ENCODE measurements at regions not wholly inside any gene's neighbourhood (a gene's known extent, or its start where the extent isn't known, plus 50 kb on each side); places are given as distances from the start of the nearest gene placed in this dataset.

DNA sequence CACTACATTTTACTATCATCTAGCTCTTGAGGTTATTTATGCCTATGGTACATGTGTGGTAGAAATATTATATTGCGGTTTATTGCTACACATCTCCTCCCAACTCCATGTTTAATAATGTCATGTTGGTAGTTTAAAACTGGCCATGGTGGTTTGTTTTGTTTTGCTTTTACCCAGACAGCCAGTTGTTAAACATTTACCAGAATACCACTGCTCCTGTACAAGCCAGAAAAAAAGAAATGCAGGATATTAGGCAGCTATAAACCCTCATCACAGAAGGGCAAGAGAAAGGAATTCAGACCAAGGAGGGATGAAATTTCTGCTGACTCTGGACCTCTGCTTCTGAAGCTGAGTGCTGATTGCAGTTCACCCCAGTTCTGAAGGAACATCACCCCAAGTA lies 451.8 kb upstream of the IL12A start:
- intact Hi-C loops (cut with DNase I): no loop called here
- Histone ChIP-seq H3K9me3 (replicated peaks in 1 of 3) (no peaks in the 10 kb centered on the region), H3K27ac (no peak overlapping the region), H3K36me3 (replicated peaks in 1 of 2) (no peaks in the 10 kb centered on the region), H3K4me3 (no peak overlapping the region), H3K27me3 (no peaks in the 10 kb centered on the region), H3K4me1 (replicated peaks in 1 of 2) (no peaks in the 10 kb centered on the region)
- WGBS, 4 donors: 93 to 97% (median 97%) methylated on average over 1 of the region's 1 CpG
- TF ChIP-seq, protein P1, sequence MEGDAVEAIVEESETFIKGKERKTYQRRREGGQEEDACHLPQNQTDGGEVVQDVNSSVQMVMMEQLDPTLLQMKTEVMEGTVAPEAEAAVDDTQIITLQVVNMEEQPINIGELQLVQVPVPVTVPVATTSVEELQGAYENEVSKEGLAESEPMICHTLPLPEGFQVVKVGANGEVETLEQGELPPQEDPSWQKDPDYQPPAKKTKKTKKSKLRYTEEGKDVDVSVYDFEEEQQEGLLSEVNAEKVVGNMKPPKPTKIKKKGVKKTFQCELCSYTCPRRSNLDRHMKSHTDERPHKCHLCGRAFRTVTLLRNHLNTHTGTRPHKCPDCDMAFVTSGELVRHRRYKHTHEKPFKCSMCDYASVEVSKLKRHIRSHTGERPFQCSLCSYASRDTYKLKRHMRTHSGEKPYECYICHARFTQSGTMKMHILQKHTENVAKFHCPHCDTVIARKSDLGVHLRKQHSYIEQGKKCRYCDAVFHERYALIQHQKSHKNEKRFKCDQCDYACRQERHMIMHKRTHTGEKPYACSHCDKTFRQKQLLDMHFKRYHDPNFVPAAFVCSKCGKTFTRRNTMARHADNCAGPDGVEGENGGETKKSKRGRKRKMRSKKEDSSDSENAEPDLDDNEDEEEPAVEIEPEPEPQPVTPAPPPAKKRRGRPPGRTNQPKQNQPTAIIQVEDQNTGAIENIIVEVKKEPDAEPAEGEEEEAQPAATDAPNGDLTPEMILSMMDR (IDR thresholded peaks at IDR 0.05): no peak
- no peak for TF ChIP-seq POLR2A (IDR thresholded peaks at IDR 0.05)
- DNase-seq: no peak

DNA sequence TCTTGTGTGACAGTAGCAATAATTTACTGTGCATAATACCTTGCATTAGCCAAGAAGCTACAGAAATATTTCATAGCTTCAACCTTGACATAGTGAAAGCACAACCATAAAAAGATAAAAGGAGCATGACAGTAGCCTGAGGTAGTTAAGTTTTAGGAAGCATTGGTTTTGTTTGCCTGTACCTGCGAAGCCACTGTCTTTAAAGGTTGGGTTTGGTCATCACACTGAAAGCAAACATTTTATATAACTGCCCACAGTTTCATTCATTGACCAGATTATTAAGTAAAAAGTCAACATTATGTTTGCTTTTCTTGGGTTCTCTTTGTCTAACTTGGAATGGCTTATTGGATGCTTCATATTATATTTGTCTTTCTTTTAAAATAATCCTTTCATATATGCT lies 450.1 kb upstream of the IL12A start:
- H3K4me1 ChIP-seq (replicated peaks in 1 of 2): no peaks in the 10 kb centered on the region
- TF ChIP-seq, protein P1 (IDR thresholded peaks at IDR 0.05): no peak
- no peak for TF ChIP-seq POLR2A (IDR thresholded peaks at IDR 0.05)
- H3K9me3 ChIP-seq (replicated peaks in 1 of 3): no peaks in the 10 kb centered on the region
- no peak overlapping the region for H3K27ac ChIP-seq
- H3K36me3 ChIP-seq (replicated peaks in 1 of 2): no peaks in the 10 kb centered on the region
- no peaks in the 10 kb centered on the region for H3K27me3 ChIP-seq
- no peak overlapping the region for H3K4me3 ChIP-seq
- intact Hi-C loops (cut with DNase I): no loop called here
- 29 to 51% (median 49%) methylated on average over 1 of the region's 1 CpG for WGBS, 4 donors
- DNase-seq: no peak

DNA sequence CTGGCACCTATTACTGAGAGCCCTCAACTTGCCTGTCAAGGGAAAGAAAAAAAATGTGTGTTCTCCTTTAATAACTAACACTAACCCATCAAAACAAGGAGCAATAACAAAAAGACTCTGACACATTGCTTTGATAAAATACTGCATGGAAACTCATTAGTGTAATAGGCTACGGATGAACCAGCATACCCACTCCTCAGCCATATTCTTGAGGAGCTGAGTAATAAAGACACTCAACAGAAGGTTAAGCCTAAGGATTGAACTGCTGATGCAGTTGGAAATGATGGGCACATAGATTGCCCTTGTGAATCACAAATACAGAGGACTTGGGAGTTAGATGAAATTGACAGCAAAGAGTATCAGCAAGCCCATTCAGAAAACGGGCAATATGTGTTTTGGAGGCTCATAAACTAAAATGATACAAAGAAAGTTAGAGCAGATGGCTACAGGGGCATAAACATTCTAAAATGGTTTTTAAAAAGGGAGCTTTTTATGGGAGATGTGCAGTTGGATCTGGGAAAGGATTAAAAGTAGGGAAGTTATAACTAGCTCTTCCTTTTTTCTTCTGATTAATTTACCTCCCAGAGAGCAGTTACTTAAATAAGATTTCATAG lies 447.6 kb upstream of the IL12A start:
- no peaks in the 10 kb centered on the region for H3K27me3 ChIP-seq
- no peak overlapping the region for H3K4me3 ChIP-seq
- intact Hi-C loops (cut with DNase I): no loop called here
- DNase-seq: no peak
- no peaks in the 10 kb centered on the region for H3K9me3 ChIP-seq (replicated peaks in 1 of 3)
- 54 to 67% (median 62%) methylated on average over 2 of the region's 2 CpGs for WGBS, 4 donors
- TF ChIP-seq, protein P1 (IDR thresholded peaks at IDR 0.05): no peak
- no peak for TF ChIP-seq POLR2A (IDR thresholded peaks at IDR 0.05)
- H3K27ac ChIP-seq: no peak overlapping the region
- H3K36me3 ChIP-seq (replicated peaks in 1 of 2): no peaks in the 10 kb centered on the region
- no peaks in the 10 kb centered on the region for H3K4me1 ChIP-seq (replicated peaks in 1 of 2)

DNA sequence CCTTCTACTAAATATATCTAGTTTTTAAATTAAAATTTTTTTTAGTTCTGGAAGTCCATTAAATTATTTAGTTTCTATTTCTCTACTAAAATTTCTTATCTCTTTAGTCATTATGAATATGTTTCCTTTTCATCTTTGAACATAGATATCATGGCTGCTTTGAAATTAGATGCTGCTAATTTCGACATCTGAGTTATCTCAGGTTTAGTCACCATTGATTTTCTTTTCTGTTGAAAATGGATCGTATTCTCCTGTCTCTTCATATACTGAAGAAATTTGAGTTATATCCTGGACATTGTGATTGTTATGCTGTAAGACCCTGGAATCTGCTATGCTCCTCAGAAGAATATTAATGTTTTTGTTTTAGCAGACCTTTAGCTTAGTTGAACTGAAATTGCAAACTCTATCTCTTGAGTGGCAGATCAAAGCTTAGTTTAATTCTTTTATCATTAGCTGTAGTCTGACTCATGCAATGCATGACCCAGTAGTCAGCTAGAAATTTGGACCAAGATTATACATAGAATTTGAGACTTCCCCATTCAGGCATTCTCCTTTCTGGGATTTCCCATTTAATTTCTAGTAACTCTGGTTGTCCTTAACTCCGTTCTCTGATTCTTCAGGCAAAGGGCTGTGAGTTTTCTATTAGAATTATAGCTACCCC lies 439.8 kb upstream of the IL12A start:
- TF ChIP-seq, protein P1 (IDR thresholded peaks at IDR 0.05): no peak
- TF ChIP-seq POLR2A (IDR thresholded peaks at IDR 0.05): no peak
- Histone ChIP-seq H3K9me3 (replicated peaks in 1 of 3) (no peaks in the 10 kb centered on the region), H3K27me3 (no peaks in the 10 kb centered on the region), H3K36me3 (replicated peaks in 1 of 2) (no peaks in the 10 kb centered on the region), H3K27ac (no peak overlapping the region), H3K4me1 (replicated peaks in 1 of 2) (no peaks in the 10 kb centered on the region), H3K4me3 (no peak overlapping the region)
- no peak for DNase-seq
- intact Hi-C loops (cut with DNase I): no loop called here
- WGBS, 4 donors: 46 to 50% (median 48%) methylated on average over 3 of the region's 3 CpGs

All from adrenal gland (tissue), 9 donors.